Astrocyte of the spinal cord (primary cell): ENCODE measurements at regions not wholly inside any gene's neighbourhood (a gene's known extent, or its start where the extent isn't known, plus 50 kb on each side); places are given as distances from the start of the nearest gene placed in this dataset.

Source experiments
- DNase-seq: peaks from one replicate; pipeline ENCODE4 v3.0.0; 2011; ENCODE audit warnings: low read depth, low spot score
- H3K4me3 ChIP-seq: 2 replicates; pipeline ENCODE4 v1.5.1; 2011; ENCODE audit warnings: low read depth, mild to moderate bottlenecking, low read length, moderate library complexity
- CTCF ChIP-seq: IDR thresholded peaks from 2 replicates; pipeline ENCODE4 v1.5.1; 2012; ENCODE audit warnings: low read depth, mild to moderate bottlenecking, low read length, inconsistent platforms
- in situ Hi-C: cut with HindIII; loops from 2 replicates; pipeline ENCODE4 v1.10.0; 2017; ENCODE audit warnings: low sequenced_read_pairs

DNA sequence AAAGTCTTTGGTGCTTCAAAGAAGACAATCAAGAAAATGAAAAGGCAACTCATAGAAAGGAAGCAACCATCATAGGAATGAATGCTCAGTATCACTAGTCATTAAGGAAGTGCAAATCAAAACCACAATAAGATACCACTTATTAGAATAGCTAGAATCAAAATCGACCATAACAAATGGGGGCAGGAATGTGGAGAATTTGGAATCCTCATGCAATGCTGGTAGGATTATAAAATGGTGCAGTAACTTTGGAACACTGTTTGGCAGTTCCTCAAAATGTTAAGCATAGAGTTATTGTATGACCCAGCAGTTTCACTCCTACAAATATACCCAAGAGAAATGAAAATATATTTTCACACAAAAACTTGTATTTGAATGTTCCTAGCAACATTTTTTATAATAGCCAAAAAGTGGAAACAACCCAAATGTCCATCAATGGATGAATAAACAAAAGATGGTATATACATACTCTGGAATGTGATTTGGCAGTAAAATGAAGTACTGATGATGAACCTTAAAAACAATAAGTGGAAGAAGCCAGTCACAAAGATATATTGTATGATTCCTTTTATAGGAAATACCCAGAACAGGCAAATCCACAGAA is 105.6 kb downstream of the MIS18A start:
- in situ Hi-C loops: no loop called here
- DNase-seq: no peak
- H3K4me3 ChIP-seq: no peak overlapping the region
- TF ChIP-seq CTCF: no peak

GRCh38 chr21:32172106-32172505 is 106.7 kb downstream of the MIS18A start:
- no peak for TF ChIP-seq CTCF
- in situ Hi-C loops: no loop called here
- H3K4me3 ChIP-seq: no peak overlapping the region
- no peak for DNase-seq

DNA sequence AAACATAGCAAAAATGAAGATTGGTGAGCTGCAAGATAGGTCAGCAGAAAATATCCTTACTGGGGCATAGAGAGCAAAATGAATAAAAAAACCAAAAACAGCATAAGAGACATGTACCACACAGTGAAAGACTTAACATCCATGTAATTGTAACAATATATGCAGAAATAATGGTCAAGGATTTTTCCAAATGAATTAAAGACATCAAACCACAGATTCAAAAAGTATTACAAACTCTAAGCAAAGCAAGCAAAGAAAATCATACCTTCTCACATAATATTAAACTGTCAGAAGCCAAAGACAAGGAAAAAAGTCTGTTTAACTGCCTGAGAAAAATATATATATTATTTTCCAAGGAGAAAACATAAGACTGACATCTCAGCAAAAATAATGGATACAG is 111.3 kb downstream of the MIS18A start:
- no peak overlapping the region for H3K4me3 ChIP-seq
- in situ Hi-C loops: no loop called here
- DNase-seq: no peak
- no peak for TF ChIP-seq CTCF

DNA sequence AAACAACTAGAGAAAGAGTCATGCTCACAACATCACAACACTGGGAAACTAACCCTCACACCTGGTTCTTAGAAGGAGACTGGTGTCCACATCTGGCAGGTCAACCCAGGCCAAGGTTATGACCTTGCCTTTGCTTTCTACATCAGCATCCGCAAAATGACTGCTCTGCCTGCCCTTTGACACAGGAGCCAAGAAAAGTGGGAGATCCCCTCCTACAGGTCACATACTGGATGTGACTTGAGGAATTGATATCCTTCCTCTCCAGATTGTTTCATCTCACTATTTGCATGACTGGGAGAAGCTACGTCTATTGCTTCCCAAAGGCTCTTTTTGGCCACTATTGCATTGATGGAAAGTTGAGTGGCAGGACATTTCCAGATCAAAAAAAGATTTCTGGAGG is 115.5 kb downstream of the MIS18A start:
- TF ChIP-seq CTCF: no peak
- in situ Hi-C loops: no loop called here
- H3K4me3 ChIP-seq: no peak overlapping the region
- DNase-seq: no peak

DNA sequence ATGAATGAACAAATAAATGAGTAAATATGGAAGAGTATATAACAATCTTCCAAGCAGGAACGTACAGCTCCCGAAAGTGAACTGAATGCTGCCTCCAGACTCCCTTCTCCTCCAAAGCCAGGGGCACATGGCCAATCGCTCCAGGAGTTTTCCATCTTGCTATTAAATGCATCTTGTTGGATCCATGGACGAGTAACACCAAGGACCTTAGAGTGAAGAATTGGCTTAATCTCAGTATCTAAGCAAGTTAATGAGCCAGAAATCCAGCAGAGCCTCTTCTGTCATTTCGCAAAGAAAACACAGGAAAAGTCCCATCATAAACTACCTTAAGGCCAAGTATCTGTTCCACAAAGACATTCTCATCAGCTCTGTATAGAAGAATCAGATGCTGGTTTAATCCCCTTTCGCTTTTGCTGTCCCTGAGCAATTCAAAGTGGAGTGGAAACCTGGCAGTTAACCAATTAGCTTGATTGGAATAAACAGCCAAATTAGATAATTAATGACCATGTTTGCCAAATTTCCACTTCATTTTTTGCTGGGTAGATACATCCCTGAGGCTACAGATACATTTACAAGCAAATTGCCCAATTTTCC is 116.0 kb downstream of the MIS18A start:
- in situ Hi-C loops: no loop called here
- DNase-seq: no peak
- no peak overlapping the region for H3K4me3 ChIP-seq
- no peak for TF ChIP-seq CTCF

DNA sequence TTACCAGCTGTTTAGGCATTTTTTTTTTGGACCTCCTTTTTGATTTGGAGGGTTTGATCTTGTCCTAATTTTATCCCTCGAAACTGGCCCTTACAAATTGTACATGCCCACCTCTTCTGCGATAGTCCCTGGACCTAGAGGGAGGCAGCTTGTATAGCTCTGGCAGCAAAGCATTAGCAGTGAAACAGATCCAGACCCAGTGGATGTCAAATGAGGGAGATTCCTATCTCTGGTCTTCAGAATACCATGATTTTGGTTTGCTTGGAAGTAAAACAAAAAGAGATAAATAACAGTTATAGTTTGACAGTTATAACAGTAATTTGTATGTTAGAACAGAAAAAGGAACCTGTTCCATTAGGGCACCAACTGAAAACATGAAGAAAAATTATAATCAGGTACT is 123.6 kb downstream of the MIS18A start:
- H3K4me3 ChIP-seq: no peak overlapping the region
- in situ Hi-C loops: no loop called here
- DNase-seq: no peak
- TF ChIP-seq CTCF: no peak
